ENCODE measurements at regions not wholly inside any gene's neighbourhood (a gene's known extent, or its start where the extent isn't known, plus 50 kb on each side); places are given as distances from the start of the nearest gene placed in this dataset.

- FAIRE-seq, result peak; percentile 20
- no peak for DNase-seq (ENCODE audit: insufficient read length, low spot score)
- no peak for TF ChIP-seq POLR2A (IDR thresholded peaks at IDR 0.05; ENCODE audit: low read depth, low read length)
Observed at GRCh38 chr1:65049941-65050713, 83.8 kb upstream of the JAK1 start.

GRCh38 chr1:65050735-65051134 is 84.4 kb upstream of the JAK1 start:
- FAIRE-seq (no peak), DNase-seq (ENCODE audit: insufficient read length, low spot score) (no peak)
- TF ChIP-seq POLR2A (IDR thresholded peaks at IDR 0.05; ENCODE audit: low read depth, low read length), result no peak

GRCh38 chr1:65054481-65054880 is 88.1 kb upstream of the JAK1 start:
- DNase-seq (ENCODE audit: insufficient read length, low spot score) (no peak), FAIRE-seq (no peak)
- no peak for TF ChIP-seq POLR2A (IDR thresholded peaks at IDR 0.05; ENCODE audit: low read depth, low read length)

GRCh38 chr1:65055747-65056146 is 89.4 kb upstream of the JAK1 start:
- FAIRE-seq (no peak), DNase-seq (ENCODE audit: insufficient read length, low spot score) (no peak)
- TF ChIP-seq POLR2A (IDR thresholded peaks at IDR 0.05; ENCODE audit: low read depth, low read length), result no peak

GRCh38 chr1:65056234-65056633 is 89.9 kb upstream of the JAK1 start:
- FAIRE-seq, result no peak
- TF ChIP-seq POLR2A (IDR thresholded peaks at IDR 0.05; ENCODE audit: low read depth, low read length), result no peak
- DNase-seq (ENCODE audit: insufficient read length, low spot score), result no peak

GRCh38 chr1:65056866-65057265 is 90.5 kb upstream of the JAK1 start:
- no peak for TF ChIP-seq POLR2A (IDR thresholded peaks at IDR 0.05; ENCODE audit: low read depth, low read length)
- FAIRE-seq, result no peak
- no peak for DNase-seq (ENCODE audit: insufficient read length, low spot score)

- no peak for DNase-seq (ENCODE audit: insufficient read length, low spot score)
- FAIRE-seq, result peak; percentile 48
- TF ChIP-seq POLR2A (IDR thresholded peaks at IDR 0.05; ENCODE audit: low read depth, low read length), result no peak
Observed at GRCh38 chr1:65059930-65060538, 88.0 kb upstream of the AK4 start.

GRCh38 chr1:65062339-65062738 is 85.7 kb upstream of the AK4 start:
- no peak for TF ChIP-seq POLR2A (IDR thresholded peaks at IDR 0.05; ENCODE audit: low read depth, low read length)
- FAIRE-seq (no peak), DNase-seq (ENCODE audit: insufficient read length, low spot score) (no peak)

GRCh38 chr1:65063025-65063424 is 85.0 kb upstream of the AK4 start:
- FAIRE-seq, result peak; percentile 64
- DNase-seq (ENCODE audit: insufficient read length, low spot score), result no peak

GRCh38 chr1:65064981-65065380 is 83.0 kb upstream of the AK4 start:
- FAIRE-seq (no peak), DNase-seq (ENCODE audit: insufficient read length, low spot score) (no peak)
- no peak for TF ChIP-seq POLR2A (IDR thresholded peaks at IDR 0.05; ENCODE audit: low read depth, low read length)

More at GRCh38 chr1:65063025-65063424, 85.0 kb upstream of the AK4 start:
- TF ChIP-seq POLR2A (IDR thresholded peaks at IDR 0.05; ENCODE audit: low read depth, low read length), result no peak

GRCh38 chr1:65065524-65066418 is 82.2 kb upstream of the AK4 start:
- DNase-seq (ENCODE audit: insufficient read length, low spot score), result peak; percentile 24
- TF ChIP-seq POLR2A (IDR thresholded peaks at IDR 0.05; ENCODE audit: low read depth, low read length), result no peak
- FAIRE-seq, result no peak

GRCh38 chr1:65066419-65066765 is 81.6 kb upstream of the AK4 start:
- FAIRE-seq, result no peak
- no peak for DNase-seq (ENCODE audit: insufficient read length, low spot score)
- no peak for TF ChIP-seq POLR2A (IDR thresholded peaks at IDR 0.05; ENCODE audit: low read depth, low read length)

GRCh38 chr1:65066766-65067490 is 81.1 kb upstream of the AK4 start:
- no peak for TF ChIP-seq POLR2A (IDR thresholded peaks at IDR 0.05; ENCODE audit: low read depth, low read length)
- peak; percentile 82 for DNase-seq (ENCODE audit: insufficient read length, low spot score)
- no peak for FAIRE-seq
